SK-N-SH treated with all-trans-retinoic acid at 6 μM for 48 hours (cell line): ENCODE measurements at regions not wholly inside any gene's neighbourhood (a gene's known extent, or its start where the extent isn't known, plus 50 kb on each side); places are given as distances from the start of the nearest gene placed in this dataset.

Experiments
- ATAC-seq: fragments of 200-7000 bp; cut with Tn5 transposase; 3 replicates; pipeline ENCODE4 v1.9.1; 2020; ENCODE audit warnings: mild to moderate bottlenecking, moderate library complexity
- ARNTL ChIP-seq: fragments of 450-650 bp; formaldehyde crosslinking; IDR thresholded peaks from 2 replicates; pipeline ENCODE4 v1.5.0; 2020; ENCODE audit warnings: low read depth, mild to moderate bottlenecking, moderate library complexity, borderline replicate concordance
- BACH2 ChIP-seq: fragments of 250-450 bp; sonication (Bioruptor Pico); IDR thresholded peaks from 2 replicates; pipeline ENCODE4 v1.9.0; 2021; ENCODE audit warnings: mild to moderate bottlenecking, borderline replicate concordance
- CREB5 ChIP-seq: fragments of 250-450 bp; sonication (Bioruptor Pico); IDR thresholded peaks from 2 replicates; pipeline ENCODE4 v1.5.1; 2020; ENCODE audit warnings: low read depth, mild to moderate bottlenecking, moderate library complexity
- CSDC2 ChIP-seq: fragments of 250-450 bp; sonication (Bioruptor Pico); IDR thresholded peaks from 2 replicates; pipeline ENCODE4 v1.5.0; 2020; ENCODE audit warnings: mild to moderate bottlenecking, moderate library complexity
- CSRNP3 ChIP-seq: fragments of 250-450 bp; sonication (Bioruptor Pico); IDR thresholded peaks from 2 replicates; pipeline ENCODE4 v1.5.1; 2021; ENCODE audit warnings: mild to moderate bottlenecking, moderate library complexity
- ESRRG ChIP-seq: fragments of 250-450 bp; sonication (Bioruptor Pico); IDR thresholded peaks from 2 replicates; pipeline ENCODE4 v1.6.1; 2021; ENCODE audit warnings: mild to moderate bottlenecking
- GLIS3 ChIP-seq: fragments of 250-450 bp; sonication (Bioruptor Pico); IDR thresholded peaks from 2 replicates; pipeline ENCODE4 v1.5.0; 2020; ENCODE audit warnings: mild to moderate bottlenecking, moderate library complexity
- OSR1 ChIP-seq: fragments of 250-450 bp; sonication (Bioruptor Pico); IDR thresholded peaks from 2 replicates; pipeline ENCODE4 v1.8.0; 2022; ENCODE audit warnings: moderate library complexity, mild to moderate bottlenecking, inconsistent platforms
- PATZ1 ChIP-seq: fragments of 250-450 bp; sonication (Bioruptor Pico); IDR thresholded peaks from 2 replicates; pipeline ENCODE4 v1.8.0; 2020; ENCODE audit warnings: mild to moderate bottlenecking, moderate library complexity, borderline replicate concordance
- PPARA ChIP-seq: fragments of 250-450 bp; sonication (Bioruptor Pico); IDR thresholded peaks from 2 replicates; pipeline ENCODE4 v1.5.0; 2020; ENCODE audit warnings: mild to moderate bottlenecking, borderline replicate concordance
- RARB ChIP-seq: fragments of 250-450 bp; sonication (Bioruptor Pico); IDR thresholded peaks from 2 replicates; pipeline ENCODE4 v1.8.0; 2021; ENCODE audit warnings: mild to moderate bottlenecking, moderate library complexity
- SNAI2 ChIP-seq: fragments of 250-450 bp; sonication (Bioruptor Pico); IDR thresholded peaks from 2 replicates; pipeline ENCODE4 v1.5.0; 2020; ENCODE audit warnings: mild to moderate bottlenecking, moderate library complexity
- TCF4 ChIP-seq: fragments of 250-450 bp; sonication (Bioruptor Pico); IDR thresholded peaks from 2 replicates; pipeline ENCODE4 v1.8.0; 2021; ENCODE audit warnings: mild to moderate bottlenecking, moderate library complexity, borderline replicate concordance
- TOX ChIP-seq: fragments of 250-450 bp; sonication (Bioruptor Pico); IDR thresholded peaks from 2 replicates; pipeline ENCODE4 v1.8.0; 2021; ENCODE audit warnings: mild to moderate bottlenecking, moderate library complexity, borderline replicate concordance
- TSHZ2 ChIP-seq: fragments of 250-450 bp; sonication (Bioruptor Pico); IDR thresholded peaks from 2 replicates; pipeline ENCODE4 v1.5.0; 2020; ENCODE audit warnings: mild to moderate bottlenecking, moderate library complexity
- ZC3H10 ChIP-seq: fragments of 250-450 bp; sonication (Bioruptor Pico); IDR thresholded peaks from 2 replicates; pipeline ENCODE4 v1.5.1; 2021; ENCODE audit warnings: mild to moderate bottlenecking, moderate library complexity
- ZFP3 ChIP-seq: fragments of 250-450 bp; sonication (Bioruptor Pico); IDR thresholded peaks from 2 replicates; pipeline ENCODE4 v1.5.0; 2020; ENCODE audit warnings: mild to moderate bottlenecking, moderate library complexity
- ZFP30 ChIP-seq: fragments of 450-650 bp; formaldehyde crosslinking; IDR thresholded peaks from 2 replicates; pipeline ENCODE4 v1.5.0; 2022; ENCODE audit warnings: mild to moderate bottlenecking, moderate library complexity
- ZNF565 ChIP-seq: fragments of 450-650 bp; formaldehyde crosslinking; conservative IDR thresholded peaks from 2 replicates; pipeline ENCODE4 v1.5.0; 2020; ENCODE audit warnings: low read depth, mild to moderate bottlenecking, moderate library complexity
- ZNF70 ChIP-seq: fragments of 450-650 bp; formaldehyde crosslinking; IDR thresholded peaks from 2 replicates; pipeline ENCODE4 v1.5.0; 2020; ENCODE audit warnings: mild to moderate bottlenecking, moderate library complexity
- ZNF8 ChIP-seq: fragments of 450-650 bp; formaldehyde crosslinking; IDR thresholded peaks from 2 replicates; pipeline ENCODE4 v1.5.0; 2020; ENCODE audit warnings: mild to moderate bottlenecking, moderate library complexity

- ATAC-seq: no peak
- no peak for TF ChIP-seq GLIS3 (CRISPR knock-in tag)
- no peak for TF ChIP-seq OSR1 (CRISPR knock-in tag)
- no peak for TF ChIP-seq PPARA
- TF ChIP-seq ZNF70 (CRISPR knock-in tag): no peak
- TF ChIP-seq SNAI2 (CRISPR knock-in tag): no peak
- no peak for TF ChIP-seq ZNF8 (CRISPR knock-in tag)
- TF ChIP-seq ESRRG (CRISPR knock-in tag): no peak
- TF ChIP-seq, all 23 proteins: peak for 0
Measured at GRCh38 chr4:36747277-36748129, 466.1 kb downstream of the DTHD1 start.

GRCh38 chr4:36753048-36753447 is 471.6 kb downstream of the DTHD1 start:
- ATAC-seq: no peak
- TF ChIP-seq BACH2 (CRISPR knock-in tag): no peak
- no peak for TF ChIP-seq ZC3H10
- no peak for TF ChIP-seq RARB (CRISPR knock-in tag)
- no peak for TF ChIP-seq ARNTL (CRISPR knock-in tag)
- TF ChIP-seq CSRNP3: no peak
- TF ChIP-seq PPARA: no peak
- no peak for TF ChIP-seq GLIS3 (CRISPR knock-in tag)
- TF ChIP-seq TCF4 (CRISPR knock-in tag): no peak
- no peak for TF ChIP-seq ESRRG (CRISPR knock-in tag)
- no peak for TF ChIP-seq ZFP30

- no peak for ATAC-seq
- no peak for TF ChIP-seq ZNF565
- no peak for TF ChIP-seq TCF4 (CRISPR knock-in tag)
- no peak for TF ChIP-seq ZNF8 (CRISPR knock-in tag)
- no peak for TF ChIP-seq TSHZ2 (CRISPR knock-in tag)
- no peak for TF ChIP-seq TOX (CRISPR knock-in tag)
- TF ChIP-seq ESRRG (CRISPR knock-in tag): no peak
- TF ChIP-seq ZFP30: no peak
- no peak for TF ChIP-seq ZNF70 (CRISPR knock-in tag)
- no peak for TF ChIP-seq CREB5
- TF ChIP-seq RARB (CRISPR knock-in tag): no peak
- TF ChIP-seq ZFP3 (CRISPR knock-in tag): no peak
- no peak for TF ChIP-seq CSDC2 (CRISPR knock-in tag)
- TF ChIP-seq PPARA: no peak
- no peak for TF ChIP-seq OSR1 (CRISPR knock-in tag)
Measured at GRCh38 chr4:36757580-36758311, 476.3 kb downstream of the DTHD1 start.

GRCh38 chr4:36758312-36759178 is 477.1 kb downstream of the DTHD1 start:
- no peak for ATAC-seq
- no peak for TF ChIP-seq CSDC2 (CRISPR knock-in tag)
- no peak for TF ChIP-seq ZNF70 (CRISPR knock-in tag)
- TF ChIP-seq ARNTL (CRISPR knock-in tag): no peak
- no peak for TF ChIP-seq TCF4 (CRISPR knock-in tag)
- no peak for TF ChIP-seq BACH2 (CRISPR knock-in tag)
- no peak for TF ChIP-seq SNAI2 (CRISPR knock-in tag)
- TF ChIP-seq OSR1 (CRISPR knock-in tag): no peak
- TF ChIP-seq PATZ1 (CRISPR knock-in tag): no peak
- no peak for TF ChIP-seq PPARA
- no peak for TF ChIP-seq CSRNP3
- TF ChIP-seq ESRRG (CRISPR knock-in tag): no peak
- TF ChIP-seq TOX (CRISPR knock-in tag): no peak
